Type B pancreatic cell (in vitro differentiated cells): ENCODE measurements at regions not wholly inside any gene's neighbourhood (a gene's known extent, or its start where the extent isn't known, plus 50 kb on each side); places are given as distances from the start of the nearest gene placed in this dataset.

Source experiments
- DNase-seq: peaks from one replicate; pipeline ENCODE4 v3.0.0; 2021; ENCODE audit warnings: mixed read lengths; ENCODE audit not compliant: unreplicated experiment; ENCODE audit errors: extremely low spot score
- H3K27ac Mint-ChIP-seq: 2 replicates; pipeline ENCODE4 v1.8.0; 2021; ENCODE audit warnings: mild to moderate bottlenecking, mixed read lengths
- H3K27me3 Mint-ChIP-seq: 2 replicates; pipeline ENCODE4 v1.8.0; 2021; ENCODE audit warnings: mixed read lengths
- H3K36me3 Mint-ChIP-seq: 2 replicates; pipeline ENCODE4 v1.8.0; 2021; ENCODE audit warnings: mixed read lengths
- H3K4me1 Mint-ChIP-seq: one replicate; pipeline ENCODE4 v1.8.0; 2021; ENCODE audit warnings: mixed read lengths; ENCODE audit not compliant: unreplicated experiment
- H3K4me3 Mint-ChIP-seq: 2 replicates; pipeline ENCODE4 v1.8.0; 2021; ENCODE audit warnings: mild to moderate bottlenecking, mixed read lengths
- H3K9me3 Mint-ChIP-seq: 2 replicates; pipeline ENCODE4 v1.8.0; 2021; ENCODE audit warnings: mixed read lengths
- TF ChIP-seq, protein P1 (sequence below): fragments of 200-600 bp; sonication (generic); conservative IDR thresholded peaks from 2 replicates; pipeline ENCODE4 v1.5.0; 2021; ENCODE audit warnings: antibody characterized with exemption, mild to moderate bottlenecking

DNA sequence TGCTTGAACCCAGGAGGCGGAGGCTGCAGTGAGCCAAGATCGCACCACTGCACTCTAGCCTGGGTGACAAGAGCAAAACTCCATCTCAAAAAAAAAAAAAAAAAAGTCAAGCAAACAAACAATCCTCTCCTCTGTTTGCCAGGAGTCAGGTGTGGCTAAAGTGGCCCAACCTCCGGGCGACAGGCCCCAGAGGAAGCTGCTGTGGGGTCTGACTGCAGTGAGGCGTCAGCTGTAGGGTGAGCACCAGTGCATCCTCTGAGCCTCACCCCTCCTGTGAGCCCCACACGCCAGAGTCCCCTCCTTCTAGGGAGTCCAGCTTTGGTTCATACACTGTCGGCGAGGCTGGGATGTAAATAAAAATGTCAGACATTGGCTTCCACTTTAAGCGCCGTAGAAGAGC is 76.5 kb upstream of the HS6ST1 start:
- H3K4me3 Mint-ChIP-seq = no peak overlapping the region
- TF ChIP-seq, protein P1, sequence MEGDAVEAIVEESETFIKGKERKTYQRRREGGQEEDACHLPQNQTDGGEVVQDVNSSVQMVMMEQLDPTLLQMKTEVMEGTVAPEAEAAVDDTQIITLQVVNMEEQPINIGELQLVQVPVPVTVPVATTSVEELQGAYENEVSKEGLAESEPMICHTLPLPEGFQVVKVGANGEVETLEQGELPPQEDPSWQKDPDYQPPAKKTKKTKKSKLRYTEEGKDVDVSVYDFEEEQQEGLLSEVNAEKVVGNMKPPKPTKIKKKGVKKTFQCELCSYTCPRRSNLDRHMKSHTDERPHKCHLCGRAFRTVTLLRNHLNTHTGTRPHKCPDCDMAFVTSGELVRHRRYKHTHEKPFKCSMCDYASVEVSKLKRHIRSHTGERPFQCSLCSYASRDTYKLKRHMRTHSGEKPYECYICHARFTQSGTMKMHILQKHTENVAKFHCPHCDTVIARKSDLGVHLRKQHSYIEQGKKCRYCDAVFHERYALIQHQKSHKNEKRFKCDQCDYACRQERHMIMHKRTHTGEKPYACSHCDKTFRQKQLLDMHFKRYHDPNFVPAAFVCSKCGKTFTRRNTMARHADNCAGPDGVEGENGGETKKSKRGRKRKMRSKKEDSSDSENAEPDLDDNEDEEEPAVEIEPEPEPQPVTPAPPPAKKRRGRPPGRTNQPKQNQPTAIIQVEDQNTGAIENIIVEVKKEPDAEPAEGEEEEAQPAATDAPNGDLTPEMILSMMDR = no peak
- H3K9me3 Mint-ChIP-seq = peaks cover 7% of the 10 kb centered on the region
- no peaks in the 10 kb centered on the region for H3K27me3 Mint-ChIP-seq
- DNase-seq = no peak
- H3K4me1 Mint-ChIP-seq = peaks cover 24% of the 10 kb centered on the region
- no peak overlapping the region for H3K27ac Mint-ChIP-seq
- H3K36me3 Mint-ChIP-seq = no peaks in the 10 kb centered on the region

DNA sequence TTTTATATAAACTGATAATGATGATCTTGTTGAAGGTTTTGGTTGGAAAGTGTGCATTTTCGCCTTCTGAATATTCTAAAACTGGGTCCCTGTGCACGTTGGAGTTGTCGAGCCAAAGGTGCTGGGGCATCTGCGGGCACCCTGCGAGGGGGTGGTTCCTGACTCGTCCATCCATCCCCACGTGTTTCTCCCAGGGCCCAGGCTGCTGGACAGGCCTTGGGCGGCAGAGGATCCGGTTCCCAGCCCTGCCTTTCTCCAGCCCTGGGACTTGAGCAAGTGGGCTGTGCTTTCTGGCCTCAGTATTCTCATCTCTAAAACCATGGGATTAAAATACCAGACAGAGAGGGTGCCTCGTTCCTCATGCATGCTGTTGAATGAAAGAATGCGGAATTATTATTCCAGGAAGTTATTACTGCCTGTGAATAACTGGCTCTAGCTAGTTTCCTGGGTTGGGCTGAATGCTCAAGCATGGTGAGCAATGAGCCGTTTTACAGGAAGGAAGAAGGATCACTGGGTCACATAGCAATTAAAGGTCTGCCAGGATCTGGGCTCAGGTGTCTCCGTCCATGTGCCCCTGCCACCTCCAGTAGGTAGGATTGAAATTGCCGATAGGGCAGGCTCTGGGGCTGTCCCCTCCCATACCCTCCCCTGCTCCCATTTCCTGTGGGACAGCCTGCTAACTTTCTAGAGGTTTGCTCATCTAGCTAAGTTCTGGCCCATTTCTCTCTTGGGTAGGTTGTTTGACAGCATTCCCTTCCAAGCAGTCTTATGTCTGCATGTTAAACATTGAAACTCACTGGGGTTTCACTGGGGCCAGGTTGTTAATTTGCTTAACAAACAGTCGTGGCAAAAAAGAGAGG is 77.2 kb upstream of the HS6ST1 start:
- H3K36me3 Mint-ChIP-seq = no peaks in the 10 kb centered on the region
- no peak for DNase-seq
- H3K4me3 Mint-ChIP-seq = no peak overlapping the region
- peaks cover 21% of the 10 kb centered on the region for H3K4me1 Mint-ChIP-seq
- H3K9me3 Mint-ChIP-seq = peaks cover 12% of the 10 kb centered on the region
- H3K27me3 Mint-ChIP-seq = no peaks in the 10 kb centered on the region
- TF ChIP-seq, protein P1 = no peak
- peak overlapping the region; percentile 30 for H3K27ac Mint-ChIP-seq

DNA sequence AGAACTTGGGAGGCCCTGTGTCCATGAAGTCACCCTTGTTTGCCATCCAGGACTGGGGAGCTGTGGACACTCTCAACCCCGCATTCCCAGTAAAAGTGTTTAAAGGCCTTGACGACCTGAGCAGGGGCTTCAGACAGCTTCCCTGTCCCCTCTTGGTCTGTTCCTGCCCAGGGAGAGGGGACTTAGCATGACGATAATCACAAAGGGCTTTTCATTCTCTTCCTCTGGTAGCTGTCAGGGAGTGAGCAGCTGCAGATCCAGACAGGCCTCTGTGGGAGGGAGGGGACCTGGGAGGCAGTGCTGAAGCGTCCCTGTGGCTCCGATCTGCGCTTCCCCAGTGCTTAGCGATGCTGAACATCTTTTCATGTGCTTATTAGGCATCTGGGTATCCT is 77.8 kb upstream of the HS6ST1 start:
- Mint-ChIP-seq H3K36me3 (no peaks in the 10 kb centered on the region), H3K27ac (peak overlapping the region; percentile 30), H3K27me3 (no peaks in the 10 kb centered on the region), H3K4me3 (peak overlapping the region; percentile 12), H3K9me3 (peaks cover 15% of the 10 kb centered on the region), H3K4me1 (peaks cover 18% of the 10 kb centered on the region)
- TF ChIP-seq, protein P1 = no peak
- no peak for DNase-seq

DNA sequence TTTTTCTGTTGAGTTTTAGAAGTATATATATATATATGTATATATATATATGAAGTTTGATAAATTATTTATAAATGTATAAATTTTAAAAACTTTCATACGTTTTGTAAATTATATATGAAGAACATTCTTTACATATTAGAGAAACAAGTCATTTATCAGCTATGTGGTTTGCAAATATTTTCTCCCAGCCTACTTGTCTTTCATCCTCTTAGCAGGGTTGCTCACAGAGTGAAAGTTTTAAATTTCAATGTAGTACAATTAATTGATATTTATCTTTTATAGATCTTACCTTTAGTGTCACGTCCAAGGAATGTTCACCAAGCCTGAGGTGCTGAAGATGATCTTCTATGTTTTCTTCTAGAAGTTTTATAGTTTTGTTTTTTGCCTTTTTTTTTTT is 78.3 kb upstream of the HS6ST1 start:
- TF ChIP-seq, protein P1 = no peak
- no peaks in the 10 kb centered on the region for H3K27me3 Mint-ChIP-seq
- DNase-seq = no peak
- peaks cover 15% of the 10 kb centered on the region for H3K9me3 Mint-ChIP-seq
- no peak overlapping the region for H3K4me3 Mint-ChIP-seq
- no peaks in the 10 kb centered on the region for H3K36me3 Mint-ChIP-seq
- H3K27ac Mint-ChIP-seq = peak overlapping the region; percentile 30
- peaks cover 18% of the 10 kb centered on the region for H3K4me1 Mint-ChIP-seq

DNA sequence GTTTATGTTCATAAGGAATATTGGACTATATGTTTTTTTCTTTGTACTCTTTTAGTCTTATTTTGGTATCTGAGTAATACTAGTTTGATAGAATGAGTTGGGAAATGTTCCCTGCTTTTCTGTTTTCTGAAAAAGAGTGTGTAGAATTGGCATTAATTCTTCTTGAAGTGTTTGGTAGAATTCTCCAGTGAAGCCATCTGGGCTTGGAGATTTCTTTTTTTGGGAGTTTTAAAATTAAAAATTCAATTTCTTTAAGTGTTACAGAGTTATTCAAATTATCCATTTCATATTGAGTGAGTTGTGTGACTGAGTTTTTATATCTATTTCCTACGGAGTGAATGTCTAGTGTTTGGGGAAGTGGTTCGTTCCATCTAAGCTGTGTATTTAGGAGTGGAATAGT is 80.6 kb upstream of the HS6ST1 start:
- no peak overlapping the region for H3K4me3 Mint-ChIP-seq
- H3K4me1 Mint-ChIP-seq = peaks cover 26% of the 10 kb centered on the region
- H3K27ac Mint-ChIP-seq = no peak overlapping the region

More for the DNA sequence above, 80.6 kb upstream of the HS6ST1 start:
- Mint-ChIP-seq H3K9me3 (peaks cover 12% of the 10 kb centered on the region), H3K27me3 (no peaks in the 10 kb centered on the region), H3K36me3 (no peaks in the 10 kb centered on the region)
- TF ChIP-seq, protein P1 = no peak
- no peak for DNase-seq
